ENCODE measurements at regions not wholly inside any gene's neighbourhood (a gene's known extent, or its start where the extent isn't known, plus 50 kb on each side); places are given as distances from the start of the nearest gene placed in this dataset.
A peak's percentile ranks its signal among the peaks of the same experiment; 100 is the strongest.

- no peak for TF ChIP-seq CTCF (IDR thresholded peaks at IDR 0.05; ENCODE audit: low read depth, low read length)
- H3K36me3 ChIP-seq, result no peaks in the 10 kb centered on the region
- no peak overlapping the region for H3K4me3 ChIP-seq
- no peak for DNase-seq (ENCODE audit: low read depth in 1 of 2, low spot score in 1 of 2)
- no peak overlapping the region for H3K27ac ChIP-seq
- no peaks in the 10 kb centered on the region for H3K9me3 ChIP-seq (ENCODE audit: low read depth)
- no peaks in the 10 kb centered on the region for H3K27me3 ChIP-seq
- peaks cover 6% of the 10 kb centered on the region for H3K4me1 ChIP-seq (ENCODE audit: low read depth)
These were observed 152.7 kb downstream of the SNX18 start for GRCh38 chr5:54670281-54670680.

- Histone ChIP-seq H3K27ac (no peak overlapping the region), H3K4me3 (no peak overlapping the region), H3K9me3 (ENCODE audit: low read depth) (no peaks in the 10 kb centered on the region), H3K36me3 (no peaks in the 10 kb centered on the region), H3K4me1 (ENCODE audit: low read depth) (peaks cover 6% of the 10 kb centered on the region), H3K27me3 (no peaks in the 10 kb centered on the region)
- TF ChIP-seq CTCF (IDR thresholded peaks at IDR 0.05; ENCODE audit: low read depth, low read length), result no peak
- DNase-seq (ENCODE audit: low read depth in 1 of 2, low spot score in 1 of 2), result no peak
These were observed 152.3 kb downstream of the SNX18 start for GRCh38 chr5:54669845-54670244.

GRCh38 chr5:54669285-54669684 is 151.7 kb downstream of the SNX18 start:
- H3K9me3 ChIP-seq (ENCODE audit: low read depth), result no peaks in the 10 kb centered on the region
- H3K4me1 ChIP-seq (ENCODE audit: low read depth), result peaks cover 6% of the 10 kb centered on the region
- H3K27ac ChIP-seq, result no peak overlapping the region
- DNase-seq (ENCODE audit: low read depth in 1 of 2, low spot score in 1 of 2), result peak in 1 of 2 donors; percentile 68
- no peak overlapping the region for H3K4me3 ChIP-seq
- no peaks in the 10 kb centered on the region for H3K36me3 ChIP-seq
- no peak for TF ChIP-seq CTCF (IDR thresholded peaks at IDR 0.05; ENCODE audit: low read depth, low read length)
- H3K27me3 ChIP-seq, result no peaks in the 10 kb centered on the region

DNA sequence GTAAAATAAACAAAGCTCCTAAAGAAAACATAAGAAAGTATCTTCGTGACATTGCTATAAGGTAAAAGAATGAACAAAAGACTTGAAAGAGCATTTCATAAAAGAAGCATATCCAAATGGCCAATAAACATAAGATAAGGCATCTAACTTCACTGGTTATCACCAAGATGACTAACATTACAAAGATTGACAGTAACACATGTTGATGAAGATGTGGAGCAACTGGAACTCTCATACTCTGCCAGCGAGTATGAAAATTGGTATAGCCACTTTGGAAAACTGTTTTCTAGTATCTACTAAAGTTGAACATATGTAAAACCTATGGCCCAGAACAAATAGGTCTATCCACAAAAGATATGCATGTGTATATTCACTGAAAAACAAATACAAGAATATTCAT is 150.5 kb downstream of the SNX18 start:
- Histone ChIP-seq H3K4me1 (ENCODE audit: low read depth) (no peaks in the 10 kb centered on the region), H3K4me3 (no peak overlapping the region), H3K27me3 (no peaks in the 10 kb centered on the region), H3K36me3 (no peaks in the 10 kb centered on the region), H3K27ac (no peak overlapping the region), H3K9me3 (ENCODE audit: low read depth) (no peaks in the 10 kb centered on the region)
- no peak for DNase-seq (ENCODE audit: low read depth in 1 of 2, low spot score in 1 of 2)
- no peak for TF ChIP-seq CTCF (IDR thresholded peaks at IDR 0.05; ENCODE audit: low read depth, low read length)

- no peak for TF ChIP-seq CTCF (IDR thresholded peaks at IDR 0.05; ENCODE audit: low read depth, low read length)
- DNase-seq (ENCODE audit: low read depth in 1 of 2, low spot score in 1 of 2), result no peak
These were observed 149.6 kb downstream of the SNX18 start for GRCh38 chr5:54667136-54667535.

DNA sequence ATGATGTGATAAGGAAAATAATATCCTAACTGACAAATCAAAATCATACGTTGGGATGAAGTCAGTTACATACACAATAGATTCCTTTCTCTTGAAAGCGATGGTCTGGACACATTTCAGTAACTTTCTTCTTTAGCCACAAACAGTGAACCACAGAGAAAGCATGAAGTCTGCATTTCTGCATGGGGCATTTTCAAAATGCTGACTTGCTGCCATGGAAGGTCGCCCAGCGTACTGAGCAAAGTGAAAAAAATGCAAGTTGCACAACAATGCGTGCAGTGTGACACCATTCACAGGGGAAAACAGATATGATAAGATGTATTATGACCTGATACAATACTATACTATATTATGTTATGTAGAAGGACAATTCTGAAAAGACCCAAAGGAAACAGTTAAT is 146.3 kb downstream of the SNX18 start:
- no peaks in the 10 kb centered on the region for H3K4me1 ChIP-seq (ENCODE audit: low read depth)
- no peak for TF ChIP-seq CTCF (IDR thresholded peaks at IDR 0.05; ENCODE audit: low read depth, low read length)
- no peak overlapping the region for H3K4me3 ChIP-seq
- H3K36me3 ChIP-seq, result no peaks in the 10 kb centered on the region
- no peaks in the 10 kb centered on the region for H3K9me3 ChIP-seq (ENCODE audit: low read depth)
- no peak overlapping the region for H3K27ac ChIP-seq
- no peaks in the 10 kb centered on the region for H3K27me3 ChIP-seq
- DNase-seq (ENCODE audit: low read depth in 1 of 2, low spot score in 1 of 2), result peak in 1 of 2 donors; percentile 92

More at GRCh38 chr5:54667136-54667535, 149.6 kb downstream of the SNX18 start:
- Histone ChIP-seq H3K4me1 (ENCODE audit: low read depth) (no peaks in the 10 kb centered on the region), H3K4me3 (no peak overlapping the region), H3K27me3 (no peaks in the 10 kb centered on the region), H3K27ac (no peak overlapping the region), H3K9me3 (ENCODE audit: low read depth) (no peaks in the 10 kb centered on the region), H3K36me3 (no peaks in the 10 kb centered on the region)

Measured in cardiac muscle cell (in vitro differentiated cells and primary cell).